GM19043 (cell line): ENCODE measurements at regions not wholly inside any gene's neighbourhood (a gene's known extent, or its start where the extent isn't known, plus 50 kb on each side); places are given as distances from the start of the nearest gene placed in this dataset.
"Not testable (repeated sequence)": the region's sequence is repeated elsewhere in the genome, so short reads cannot be mapped to it uniquely, and the experiment has no call there.

ENCODE experiments used
- ATAC-seq: cut with Tn5 transposase; IDR thresholded peaks from one replicate; pipeline ENCODE4 v1.9.1; 2021; ENCODE audit warnings: low read depth; ENCODE audit not compliant: unreplicated experiment

- no peak for ATAC-seq
Observed at GRCh38 chrX:102784550-102784949, 64.0 kb downstream of the GPRASP3 start.

GRCh38 chrX:102787283-102787682, 66.7 kb downstream of the GPRASP3 start:
- no peak for ATAC-seq

GRCh38 chrX:102808336-102808735, 87.8 kb downstream of the GPRASP3 start:
- ATAC-seq, result no peak

- not testable (repeated sequence) for ATAC-seq
Observed at GRCh38 chrX:102818269-102818668, 97.7 kb downstream of the GPRASP3 start.

DNA sequence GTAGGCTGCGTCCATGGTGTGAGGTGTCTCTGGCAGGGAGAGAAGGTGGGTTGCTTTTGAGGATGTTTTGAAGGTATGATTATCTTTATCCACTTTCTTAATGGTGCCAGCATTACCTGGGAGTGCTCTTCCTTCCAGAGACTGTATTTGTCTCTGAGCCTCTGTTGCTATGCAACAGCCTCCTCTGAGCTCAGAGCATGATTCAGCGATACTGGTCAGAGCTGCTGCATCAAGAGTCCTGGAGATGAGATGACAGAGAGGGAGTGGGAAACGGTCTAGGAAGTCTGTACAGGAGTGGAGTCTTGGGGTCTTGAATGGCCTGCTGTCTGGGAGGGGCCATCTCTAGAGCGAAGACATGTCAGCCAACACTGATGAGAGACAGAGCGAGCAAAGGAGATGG, 104.4 kb upstream of the RAB40AL start:
- no peak for ATAC-seq

DNA sequence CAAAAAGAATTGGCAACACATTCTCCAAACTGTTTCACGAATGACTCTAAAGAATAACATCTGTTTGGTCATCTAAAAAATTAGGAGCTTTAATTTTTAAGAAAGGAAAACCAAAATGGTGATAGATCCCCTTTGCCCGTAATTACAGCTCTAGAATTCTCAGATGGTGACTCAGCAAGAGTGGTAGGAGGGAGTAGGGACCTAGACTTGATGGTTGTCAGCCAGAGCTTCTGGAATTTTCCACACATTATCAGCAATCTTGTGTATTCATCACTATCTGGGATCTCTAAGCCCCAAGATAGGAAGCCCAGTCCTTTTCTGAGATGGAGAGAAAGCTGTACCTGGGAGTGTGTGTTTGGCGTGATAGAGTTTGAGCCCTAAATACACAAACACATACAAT, 103.9 kb upstream of the RAB40AL start:
- no peak for ATAC-seq

DNA sequence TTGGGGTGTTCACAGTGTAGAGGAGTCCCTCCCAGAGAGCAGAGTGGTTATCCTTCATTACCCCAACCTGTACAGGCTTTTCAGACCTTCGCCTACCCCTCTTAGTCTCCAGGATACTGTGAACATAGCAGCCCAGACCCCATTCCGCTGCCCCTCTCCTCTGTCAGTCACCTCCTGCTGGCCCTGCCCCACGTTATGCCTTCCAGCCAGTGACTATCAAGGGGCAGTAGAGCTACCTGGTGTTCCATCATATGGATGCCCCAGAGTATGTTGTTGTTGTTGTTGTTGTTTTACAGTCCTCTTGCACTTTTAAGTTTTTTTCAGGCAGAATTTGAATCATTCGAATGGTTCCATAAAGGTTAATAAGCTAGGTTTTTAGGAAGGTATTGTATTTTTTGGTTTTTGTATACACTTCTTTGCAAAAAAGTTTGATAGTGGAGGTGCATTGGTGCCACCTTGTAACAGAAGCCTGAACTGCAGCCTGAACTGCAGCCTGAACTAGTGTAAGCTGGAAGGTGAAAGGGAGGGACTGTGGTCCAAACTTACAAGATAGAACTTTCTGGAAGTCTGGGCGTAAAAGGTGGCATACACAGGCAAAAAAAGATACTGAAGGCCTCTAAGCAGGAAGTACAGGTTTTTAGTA, 101.4 kb upstream of the RAB40AL start:
- ATAC-seq, result no peak

- no peak for ATAC-seq
Observed at GRCh38 chrX:102837847-102838246, 99.2 kb upstream of the RAB40AL start.

- ATAC-seq, result no peak
Observed at GRCh38 chrX:102840871-102841705, 96.0 kb upstream of the RAB40AL start.

GRCh38 chrX:102841706-102842003, 95.4 kb upstream of the RAB40AL start:
- no peak for ATAC-seq

GRCh38 chrX:102845020-102845419, 92.1 kb upstream of the RAB40AL start:
- ATAC-seq, result no peak

GRCh38 chrX:102846544-102847236, 90.4 kb upstream of the RAB40AL start:
- no peak for ATAC-seq

DNA sequence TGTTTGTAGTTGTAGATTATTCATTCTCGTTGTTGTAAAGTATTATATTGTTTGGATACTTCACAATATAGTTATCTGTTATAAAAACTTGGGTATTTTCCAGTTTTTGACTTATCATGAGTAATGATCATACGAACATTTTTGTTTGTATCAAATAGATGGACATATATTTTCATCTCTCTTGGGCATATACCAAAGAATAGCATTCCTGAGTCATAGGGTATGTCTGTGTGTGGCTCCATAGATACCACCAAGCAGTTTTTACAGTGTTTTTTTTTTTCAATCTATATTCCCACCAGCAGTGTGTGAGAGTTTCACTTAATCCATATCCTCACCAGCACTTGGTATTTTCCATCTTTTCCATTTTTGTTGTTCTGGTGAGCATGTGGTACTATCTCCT, 89.7 kb upstream of the RAB40AL start:
- ATAC-seq, result no peak

- no peak for ATAC-seq
Observed at GRCh38 chrX:102849396-102849795, 87.7 kb upstream of the RAB40AL start.

DNA sequence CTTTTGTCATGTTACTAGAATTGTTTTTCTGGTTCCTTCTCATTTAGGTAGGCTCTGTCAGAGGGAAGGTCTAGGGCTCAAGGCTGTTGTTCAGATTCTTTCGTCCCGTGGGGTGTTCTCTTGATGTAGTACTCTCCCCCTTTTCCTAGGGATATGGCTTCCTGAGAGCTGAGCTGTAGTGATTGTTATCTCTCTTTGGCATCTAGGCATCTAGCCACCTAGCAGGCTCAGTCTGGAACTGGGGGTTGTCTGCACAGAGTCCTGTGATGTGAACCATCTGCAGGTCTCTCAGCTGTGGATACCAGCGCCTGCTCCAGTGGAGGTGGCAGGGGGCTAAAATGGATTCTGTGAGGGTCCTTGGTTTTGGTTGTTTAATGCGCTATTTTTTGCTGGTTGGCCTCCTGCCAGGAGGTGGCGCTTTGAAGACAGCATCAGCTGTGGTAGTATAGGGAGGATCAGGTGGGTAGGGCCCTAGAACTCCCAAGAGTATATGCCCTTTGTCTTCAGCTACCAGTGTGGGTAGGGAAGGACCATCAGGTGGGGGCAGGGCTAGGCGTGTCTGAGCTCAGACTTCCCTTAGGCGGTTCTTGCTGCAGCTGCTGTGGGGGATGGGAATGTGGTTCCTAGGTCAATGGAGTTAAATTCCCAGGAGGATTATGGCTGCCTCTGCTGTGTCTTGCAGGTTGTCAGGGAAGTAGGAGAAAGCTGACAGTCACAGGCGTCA, 78.1 kb upstream of the RAB40AL start:
- ATAC-seq, result not testable (repeated sequence)

GRCh38 chrX:102859550-102859871, 77.6 kb upstream of the RAB40AL start:
- ATAC-seq, result no peak

DNA sequence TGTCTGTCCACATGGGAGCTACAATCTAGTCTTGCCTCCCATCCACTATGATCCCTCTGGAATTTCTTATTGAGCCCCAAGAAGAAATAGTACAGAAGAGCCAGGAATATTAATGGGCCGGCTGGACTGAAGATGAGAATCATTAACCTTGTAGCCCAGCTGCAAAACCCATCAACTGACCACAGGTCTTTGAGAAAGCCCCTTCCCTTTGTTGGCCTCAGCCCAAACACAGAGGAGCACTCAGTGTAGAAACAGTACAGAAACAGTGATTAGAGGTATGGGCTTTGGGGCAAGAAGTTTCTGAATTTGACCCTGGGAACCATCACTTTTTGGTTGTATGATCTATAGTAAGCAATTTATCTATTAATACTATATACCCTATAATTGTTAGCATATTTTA, 76.8 kb upstream of the RAB40AL start:
- no peak for ATAC-seq

DNA sequence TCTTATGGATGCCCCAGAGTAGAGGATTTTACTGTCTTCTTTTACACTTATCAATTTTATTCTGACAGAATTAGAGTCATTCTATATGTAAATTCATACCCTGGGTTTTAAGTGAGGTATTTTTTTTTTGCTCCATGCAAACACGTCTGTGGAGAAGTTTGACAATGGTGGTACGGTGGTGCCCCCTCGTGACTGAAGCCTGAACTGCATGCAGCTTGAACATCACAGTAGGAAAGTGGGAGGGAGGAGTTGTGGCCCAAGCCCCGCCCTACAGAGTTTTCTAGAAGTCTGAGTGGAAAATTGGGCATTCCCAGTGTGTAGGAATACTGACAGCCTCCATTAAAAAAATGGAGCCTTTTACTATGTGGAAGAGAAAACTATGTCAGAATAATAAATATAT, 73.3 kb upstream of the RAB40AL start:
- peak; percentile 92 for ATAC-seq

DNA sequence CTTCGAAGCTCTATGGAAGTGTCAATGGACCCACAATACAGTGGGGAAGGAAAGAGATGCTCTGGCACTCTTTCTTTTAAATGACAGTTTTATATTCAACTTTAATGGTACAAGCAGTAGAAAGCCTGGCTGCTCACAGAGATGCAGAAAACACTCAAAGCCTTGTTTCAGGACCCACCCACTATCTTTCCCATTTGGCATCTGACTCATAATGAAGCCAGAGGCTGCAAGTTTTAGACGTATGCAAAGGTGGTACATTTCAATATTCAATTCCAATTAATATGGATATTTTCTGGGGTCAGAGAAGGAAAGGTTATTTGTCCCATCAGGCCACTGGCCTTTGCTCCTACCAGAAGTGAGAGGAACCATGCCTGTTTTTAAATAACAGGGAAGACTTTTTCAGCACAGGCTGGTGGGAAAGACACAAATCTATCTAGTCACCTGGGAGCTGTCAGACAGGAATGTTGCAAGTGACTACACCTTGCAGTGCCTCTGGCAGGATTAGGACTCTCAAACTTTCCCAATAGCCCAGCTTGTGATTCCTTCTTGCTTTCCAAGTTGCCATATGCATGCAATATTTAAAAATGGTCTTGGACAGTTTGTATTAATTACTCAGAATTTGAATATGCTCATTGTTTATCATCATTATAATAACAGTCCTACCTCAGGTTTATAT, 70.0 kb upstream of the RAB40AL start:
- ATAC-seq, result no peak

DNA sequence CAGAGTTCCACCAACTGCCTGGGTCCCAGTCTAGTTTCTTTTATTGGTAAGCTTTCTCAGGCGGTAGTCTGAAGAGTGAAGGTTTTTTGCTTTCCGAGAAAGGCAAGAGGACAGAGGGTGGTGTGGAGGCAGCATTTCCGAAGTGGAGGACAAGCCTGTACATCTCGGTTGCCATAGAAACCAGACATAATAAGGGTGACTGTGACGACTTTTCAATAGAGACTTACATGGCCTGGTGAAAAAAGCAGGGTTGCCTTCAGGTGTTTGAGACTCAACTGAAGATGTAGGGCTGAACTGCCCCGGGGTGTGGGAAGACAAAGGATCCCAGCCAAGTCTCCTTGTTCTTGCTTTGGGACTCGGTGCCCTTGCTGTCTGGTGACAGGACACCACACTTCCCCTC, 53.6 kb upstream of the RAB40AL start:
- ATAC-seq, result no peak
